ENCODE measurements at regions not wholly inside any gene's neighbourhood (a gene's known extent, or its start where the extent isn't known, plus 50 kb on each side); places are given as distances from the start of the nearest gene placed in this dataset.

DNA sequence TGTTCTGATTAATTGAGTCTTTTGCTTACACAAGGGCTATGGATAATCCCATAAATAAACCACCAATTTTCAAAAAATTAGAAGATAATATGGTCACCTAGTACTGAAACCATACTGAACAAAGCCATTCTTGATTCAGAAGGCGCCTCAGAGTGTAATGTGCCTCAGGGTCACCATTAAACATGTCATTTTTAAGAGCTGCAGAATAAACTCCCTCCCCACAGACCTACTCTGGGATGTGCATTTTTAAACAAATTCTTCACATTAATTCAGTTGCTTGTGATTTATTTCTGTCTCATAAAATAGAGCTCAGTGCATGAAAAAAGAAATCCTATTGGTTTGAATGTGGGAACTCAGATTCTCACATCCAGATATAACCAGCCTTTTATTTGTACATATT, 202.1 kb upstream of the HEY2 start:
- TF ChIP-seq, protein P1, sequence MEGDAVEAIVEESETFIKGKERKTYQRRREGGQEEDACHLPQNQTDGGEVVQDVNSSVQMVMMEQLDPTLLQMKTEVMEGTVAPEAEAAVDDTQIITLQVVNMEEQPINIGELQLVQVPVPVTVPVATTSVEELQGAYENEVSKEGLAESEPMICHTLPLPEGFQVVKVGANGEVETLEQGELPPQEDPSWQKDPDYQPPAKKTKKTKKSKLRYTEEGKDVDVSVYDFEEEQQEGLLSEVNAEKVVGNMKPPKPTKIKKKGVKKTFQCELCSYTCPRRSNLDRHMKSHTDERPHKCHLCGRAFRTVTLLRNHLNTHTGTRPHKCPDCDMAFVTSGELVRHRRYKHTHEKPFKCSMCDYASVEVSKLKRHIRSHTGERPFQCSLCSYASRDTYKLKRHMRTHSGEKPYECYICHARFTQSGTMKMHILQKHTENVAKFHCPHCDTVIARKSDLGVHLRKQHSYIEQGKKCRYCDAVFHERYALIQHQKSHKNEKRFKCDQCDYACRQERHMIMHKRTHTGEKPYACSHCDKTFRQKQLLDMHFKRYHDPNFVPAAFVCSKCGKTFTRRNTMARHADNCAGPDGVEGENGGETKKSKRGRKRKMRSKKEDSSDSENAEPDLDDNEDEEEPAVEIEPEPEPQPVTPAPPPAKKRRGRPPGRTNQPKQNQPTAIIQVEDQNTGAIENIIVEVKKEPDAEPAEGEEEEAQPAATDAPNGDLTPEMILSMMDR (IDR thresholded peaks at IDR 0.05): no peak
- TF ChIP-seq JUND (IDR thresholded peaks at IDR 0.05) (no peak), NFIC (IDR thresholded peaks at IDR 0.05; ENCODE audit: borderline replicate concordance) (no peak), EP300 (IDR thresholded peaks at IDR 0.05; ENCODE audit: borderline replicate concordance in 1 of 2, low read depth in 1 of 2, low read length in 1 of 2) (no peak), TAF1 (IDR thresholded peaks at IDR 0.05; ENCODE audit: borderline replicate concordance, low read depth, low read length) (no peak), RAD21 (IDR thresholded peaks at IDR 0.05; ENCODE audit: low read length) (no peak)
